HCT116 (cell line): ENCODE measurements at regions not wholly inside any gene's neighbourhood (a gene's known extent, or its start where the extent isn't known, plus 50 kb on each side); places are given as distances from the start of the nearest gene placed in this dataset.

ENCODE experiments used
- ATAC-seq: fragments of 200-7000 bp; cut with Tn5 transposase; 2 replicates; pipeline ENCODE4 v1.9.1; 2020; ENCODE audit warnings: mild to moderate bottlenecking, moderate library complexity
- BruUV-seq: library from RNA; stranded (reverse); fragments of 400-500 nt; replicated peaks from 2 replicates; lab custom pipeline; 2021; lab: Mats Ljungman, UMichigan
- CTCF ChIA-PET: fragments of 300-600 bp; sonication (Branson Sonifier 250); formaldehyde crosslinking; loops from one replicate; lab custom pipeline; 2021; ENCODE audit warnings: antibody characterized with exemption; lab: Charles Lee
- POLR2A ChIA-PET: fragments of 300-600, 350-600 bp; sonication (Branson Sonifier 250); formaldehyde crosslinking; loops from one replicate; lab custom pipeline; 2021; ENCODE audit warnings: antibody characterized with exemption; lab: Charles Lee
- RAD21 ChIA-PET, 2 experiments: fragments of 300-600 bp; sonication (Branson Sonifier 250); formaldehyde crosslinking; loops; one replicate each; lab custom pipeline; 2023; ENCODE audit warnings: low total read pairs in 2 of 2; ENCODE audit not compliant: uncharacterized antibody in 2 of 2, unreplicated experiment in 2 of 2, low non-redundant PET in 1 of 2; lab: Charles Lee
- DNase-seq: peaks from one replicate; pipeline ENCODE4 v3.0.0-alpha.2; 2010; ENCODE audit warnings: low read depth, low spot score
- H2AFZ ChIP-seq: fragments of 200-600 bp; shearing (Covaris generic), sonication (generic); 2 replicates; pipeline ENCODE4 v1.6.1; 2017; ENCODE audit warnings: low read depth, mixed run types, mixed read lengths, antibody characterized with exemption, low read length; ENCODE audit not compliant: poor library complexity, severe bottlenecking
- H3K27ac ChIP-seq: 2 replicates; pipeline ENCODE4 v1.5.1; 2012; ENCODE audit warnings: low read depth, low read length
- H3K27me3 ChIP-seq: fragments of 200-600 bp; sonication (generic); 2 replicates; pipeline ENCODE4 v1.6.1; 2016; ENCODE audit warnings: mixed run types, low read length, mixed read lengths; ENCODE audit not compliant: insufficient read depth
- H3K36me3 ChIP-seq, 2 experiments: fragments of 200-500 bp in 1 of 2; fragments of 200-600 bp in 1 of 2; sonication (Bioruptor generic) in 1 of 2; sonication (generic) in 1 of 2; 2 replicates each; pipeline versions ENCODE4 v1.5.1 to v1.6.1; 2014 to 2016; ENCODE audit warnings: low read length in 2 of 2, inconsistent platforms in 1 of 2, mixed read lengths in 1 of 2, mixed run types in 1 of 2; ENCODE audit not compliant: insufficient read depth in 2 of 2, control insufficient read depth in 1 of 2
- H3K4me1 ChIP-seq, 2 experiments: fragments of 200-600 bp in 1 of 2; sonication (generic) in 1 of 2; 2 replicates each; pipeline versions ENCODE4 v1.5.1 to v1.6.1; 2012 to 2017; ENCODE audit warnings: low read length in 2 of 2, inconsistent platforms in 1 of 2, mild to moderate bottlenecking in 1 of 2, mixed read lengths in 1 of 2, mixed run types in 1 of 2, moderate library complexity in 1 of 2; ENCODE audit not compliant: insufficient read depth in 2 of 2, control insufficient read depth in 1 of 2
- H3K4me2 ChIP-seq: fragments of 200-600 bp; sonication (generic); 2 replicates; pipeline ENCODE4 v1.6.1; 2017; ENCODE audit warnings: mixed run types, low read length, mixed read lengths
- H3K4me3 ChIP-seq, 2 experiments: fragments of 200-600 bp in 1 of 2; sonication (generic) in 1 of 2; replicated peaks in 1 of 2; 2 replicates each; pipeline ENCODE4 v1.5.1; 2011 to 2016; ENCODE audit warnings: low read length in 2 of 2, control low read depth in 1 of 2, low read depth in 1 of 2, mild to moderate bottlenecking in 1 of 2, mixed read lengths in 1 of 2, mixed run types in 1 of 2
- H3K79me2 ChIP-seq: fragments of 200-600 bp; sonication (generic); 2 replicates; pipeline ENCODE4 v1.6.1; 2017; ENCODE audit warnings: mild to moderate bottlenecking, mixed run types, low read length, moderate library complexity, mixed read lengths; ENCODE audit not compliant: insufficient read depth
- H3K9ac ChIP-seq: fragments of 200-600 bp; sonication (generic); 2 replicates; pipeline ENCODE4 v1.6.1; 2016; ENCODE audit warnings: low read length, mixed read lengths
- H3K9me2 ChIP-seq: fragments of 200-600 bp; sonication (generic), shearing (Covaris generic); 2 replicates; pipeline ENCODE4 v1.6.1; 2017; ENCODE audit warnings: mixed run types, mild to moderate bottlenecking, moderate library complexity; ENCODE audit not compliant: insufficient read depth
- H3K9me3 ChIP-seq, 2 experiments: fragments of 200-500 bp in 1 of 2; fragments of 200-600 bp in 1 of 2; sonication (Bioruptor generic) in 1 of 2; sonication (generic) in 1 of 2; 2 replicates each; pipeline ENCODE4 v1.6.1; 2014 to 2017; ENCODE audit warnings: low read length in 2 of 2, mixed read lengths in 2 of 2, inconsistent platforms in 1 of 2, low read depth in 1 of 2, mild to moderate bottlenecking in 1 of 2, mixed run types in 1 of 2, moderate library complexity in 1 of 2; ENCODE audit not compliant: control insufficient read depth in 1 of 2, insufficient read depth in 1 of 2
- H4K20me1 ChIP-seq: fragments of 200-600 bp; sonication (generic), shearing (Covaris generic); 2 replicates; pipeline ENCODE4 v1.6.1; 2017; ENCODE audit warnings: mixed run types, mild to moderate bottlenecking, moderate library complexity; ENCODE audit not compliant: insufficient read depth
- CBX3 ChIP-seq: IDR thresholded peaks from 2 replicates; pipeline ENCODE4 v1.6.1; 2012; ENCODE audit warnings: low read depth
- EZH2 ChIP-seq: fragments of 200-600 bp; sonication (generic); IDR thresholded peaks from 2 replicates; pipeline ENCODE4 v1.6.1; 2017; ENCODE audit warnings: antibody characterized with exemption, mixed run types
- FOSL1 ChIP-seq: IDR thresholded peaks from 2 replicates; pipeline ENCODE4 v1.6.1; 2012; ENCODE audit warnings: low read depth
- JUND ChIP-seq: IDR thresholded peaks from 2 replicates; pipeline ENCODE4 v1.6.1; 2012
- POLR2A ChIP-seq: IDR thresholded peaks from 2 replicates; pipeline ENCODE4 v1.7.0; 2011; ENCODE audit warnings: borderline replicate concordance; ENCODE audit not compliant: insufficient read depth, insufficient read length; ENCODE audit errors: extremely low read depth
- POLR2AphosphoS5 ChIP-seq: IDR thresholded peaks from 2 replicates; pipeline ENCODE4 v1.6.1; 2011; ENCODE audit warnings: mild to moderate bottlenecking, low read depth, low read length, moderate library complexity
- SIN3A ChIP-seq: IDR thresholded peaks from 2 replicates; pipeline ENCODE4 v1.6.1; 2012; ENCODE audit warnings: low read depth
- SP1 ChIP-seq: IDR thresholded peaks from 2 replicates; pipeline ENCODE4 v1.6.1; 2012; ENCODE audit warnings: low read depth
- TCF7L2 ChIP-seq: IDR thresholded peaks from 2 replicates; pipeline ENCODE4 v1.7.0; 2011; ENCODE audit warnings: borderline replicate concordance, inconsistent platforms; ENCODE audit not compliant: insufficient read depth, insufficient read length; ENCODE audit errors: extremely low read depth
- YY1 ChIP-seq: IDR thresholded peaks from 2 replicates; pipeline ENCODE4 v1.6.1; 2011; ENCODE audit warnings: low read length, low read depth, moderate library complexity, mild to moderate bottlenecking; ENCODE audit not compliant: insufficient replicate concordance; ENCODE audit errors: extremely low read depth
- ZFX ChIP-seq: fragments of 450-650 bp; IDR thresholded peaks from 2 replicates; pipeline ENCODE4 v1.6.1; 2017
- ZNF274 ChIP-seq: fragments of 200-500 bp; sonication (Bioruptor generic); IDR thresholded peaks from 2 replicates; pipeline ENCODE4 v1.6.1; 2014; ENCODE audit warnings: mild to moderate bottlenecking, low read depth, low read length, inconsistent platforms
- intact Hi-C: fragments of 100-400 bp; cut with micrococcal nuclease; formaldehyde crosslinking; loops from 2 replicates; pipeline ENCODE4 v1.10.0; 2022
- TF ChIP-seq, protein P1 (sequence below): IDR thresholded peaks from 2 replicates; pipeline ENCODE4 v1.6.1; 2012
- TF ChIP-seq, protein P2 (sequence below): IDR thresholded peaks from 2 replicates; pipeline ENCODE4 v1.6.1; 2012; ENCODE audit warnings: low read depth
- TF ChIP-seq, protein P3 (sequence below), 3 experiments: fragments of 200-600 bp in 1 of 3; sonication (generic) in 1 of 3; IDR thresholded peaks in 2 of 3; conservative IDR thresholded peaks in 1 of 3; 2 replicates each; pipeline ENCODE4 v1.5.1; 2012 to 2017; ENCODE audit warnings: low read depth in 2 of 3, low read length in 2 of 3, antibody characterized with exemption in 1 of 3, borderline replicate concordance in 1 of 3, control low read depth in 1 of 3, mild to moderate bottlenecking in 1 of 3, mixed read lengths in 1 of 3, mixed run types in 1 of 3, moderate library complexity in 1 of 3; ENCODE audit not compliant: insufficient read depth in 1 of 3

DNA sequence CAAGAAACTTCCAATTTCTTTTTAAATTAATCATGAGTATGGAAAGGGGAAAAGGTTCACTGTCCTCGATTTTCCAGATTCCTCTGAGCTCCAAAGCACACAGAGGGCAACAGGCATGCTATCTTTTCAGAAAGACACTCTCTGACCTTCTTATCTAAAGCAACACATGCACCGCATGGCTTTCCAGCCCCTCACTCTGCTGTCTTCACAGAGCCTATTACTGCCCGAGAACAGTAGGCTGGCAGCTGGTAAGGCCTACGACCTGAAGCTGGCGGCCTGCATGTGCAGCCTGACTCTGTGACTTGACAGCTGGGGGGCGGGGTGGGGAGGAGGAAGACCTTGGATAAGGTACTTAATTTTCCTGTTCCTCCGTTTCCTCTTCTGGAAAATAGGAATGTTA lies 86.3 kb downstream of the ELOVL4 start:
- H3K4me2 ChIP-seq = no peak overlapping the region
- ChIA-PET CTCF (interaction anchor here (2.4 kb wide), 1 partner anchor 9 kb away, joined by 6 read pairs; no protein-coding TSS in a partner anchor), RAD21 (no interaction called here)

DNA sequence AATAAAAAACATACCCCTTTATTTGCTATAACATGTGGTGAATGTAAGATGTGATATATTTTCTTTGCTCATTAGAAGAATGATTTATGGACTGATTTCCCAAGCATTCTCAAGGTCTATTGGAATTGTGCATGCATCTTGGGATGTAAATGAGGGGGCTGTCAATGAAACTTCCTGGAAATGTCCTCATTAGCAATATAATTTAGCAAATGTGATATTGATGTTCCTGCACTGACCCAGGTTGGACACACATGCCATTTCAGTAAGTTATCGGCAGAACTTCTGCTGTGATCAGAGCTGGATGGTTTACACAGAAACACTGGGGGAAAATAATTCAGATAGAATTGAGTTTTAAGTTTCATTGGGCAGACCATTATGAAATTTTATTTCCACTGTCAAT lies 99.9 kb downstream of the ELOVL4 start:
- H3K4me2 ChIP-seq = no peak overlapping the region
- H3K36me3 ChIP-seq = no peaks in the 10 kb centered on the region
- DNase-seq (no peak), ATAC-seq (no peak)
- no peak overlapping the region for H3K9ac ChIP-seq
- no TSS peak for BruUV-seq
- no peak overlapping the region for H3K4me3 ChIP-seq
- ChIA-PET POLR2A (no interaction called here), CTCF (no interaction called here), RAD21 (no interaction called here)
- no peak overlapping the region for H3K27ac ChIP-seq
- H3K9me3 ChIP-seq = no peaks in the 10 kb centered on the region
- intact Hi-C loops = no loop called here
- H3K9me2 ChIP-seq = no peaks in the 10 kb centered on the region
- H3K27me3 ChIP-seq = no peaks in the 10 kb centered on the region
- no peak overlapping the region for H2AFZ ChIP-seq
- H3K4me1 ChIP-seq = no peaks in the 10 kb centered on the region
- no peaks in the 10 kb centered on the region for H4K20me1 ChIP-seq
- H3K79me2 ChIP-seq = no peaks in the 10 kb centered on the region
- TF ChIP-seq ZNF274 (no peak), POLR2AphosphoS5 (no peak), ZFX (no peak), FOSL1 (no peak), TCF7L2 (no peak), YY1 (no peak), SIN3A (no peak), JUND (no peak), POLR2A (no peak), EZH2 (no peak), SP1 (no peak), CBX3 (no peak)
- TF ChIP-seq, protein P1, sequence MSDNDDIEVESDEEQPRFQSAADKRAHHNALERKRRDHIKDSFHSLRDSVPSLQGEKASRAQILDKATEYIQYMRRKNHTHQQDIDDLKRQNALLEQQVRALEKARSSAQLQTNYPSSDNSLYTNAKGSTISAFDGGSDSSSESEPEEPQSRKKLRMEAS = no peak
- TF ChIP-seq, protein P2, sequence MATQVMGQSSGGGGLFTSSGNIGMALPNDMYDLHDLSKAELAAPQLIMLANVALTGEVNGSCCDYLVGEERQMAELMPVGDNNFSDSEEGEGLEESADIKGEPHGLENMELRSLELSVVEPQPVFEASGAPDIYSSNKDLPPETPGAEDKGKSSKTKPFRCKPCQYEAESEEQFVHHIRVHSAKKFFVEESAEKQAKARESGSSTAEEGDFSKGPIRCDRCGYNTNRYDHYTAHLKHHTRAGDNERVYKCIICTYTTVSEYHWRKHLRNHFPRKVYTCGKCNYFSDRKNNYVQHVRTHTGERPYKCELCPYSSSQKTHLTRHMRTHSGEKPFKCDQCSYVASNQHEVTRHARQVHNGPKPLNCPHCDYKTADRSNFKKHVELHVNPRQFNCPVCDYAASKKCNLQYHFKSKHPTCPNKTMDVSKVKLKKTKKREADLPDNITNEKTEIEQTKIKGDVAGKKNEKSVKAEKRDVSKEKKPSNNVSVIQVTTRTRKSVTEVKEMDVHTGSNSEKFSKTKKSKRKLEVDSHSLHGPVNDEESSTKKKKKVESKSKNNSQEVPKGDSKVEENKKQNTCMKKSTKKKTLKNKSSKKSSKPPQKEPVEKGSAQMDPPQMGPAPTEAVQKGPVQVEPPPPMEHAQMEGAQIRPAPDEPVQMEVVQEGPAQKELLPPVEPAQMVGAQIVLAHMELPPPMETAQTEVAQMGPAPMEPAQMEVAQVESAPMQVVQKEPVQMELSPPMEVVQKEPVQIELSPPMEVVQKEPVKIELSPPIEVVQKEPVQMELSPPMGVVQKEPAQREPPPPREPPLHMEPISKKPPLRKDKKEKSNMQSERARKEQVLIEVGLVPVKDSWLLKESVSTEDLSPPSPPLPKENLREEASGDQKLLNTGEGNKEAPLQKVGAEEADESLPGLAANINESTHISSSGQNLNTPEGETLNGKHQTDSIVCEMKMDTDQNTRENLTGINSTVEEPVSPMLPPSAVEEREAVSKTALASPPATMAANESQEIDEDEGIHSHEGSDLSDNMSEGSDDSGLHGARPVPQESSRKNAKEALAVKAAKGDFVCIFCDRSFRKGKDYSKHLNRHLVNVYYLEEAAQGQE = no peak

More for the DNA sequence above, 86.3 kb downstream of the ELOVL4 start:
- Histone ChIP-seq H3K4me1 (no peaks in the 10 kb centered on the region), H3K9me2 (no peaks in the 10 kb centered on the region), H3K79me2 (no peaks in the 10 kb centered on the region), H3K27ac (no peak overlapping the region), H3K9me3 (no peaks in the 10 kb centered on the region), H3K36me3 (no peaks in the 10 kb centered on the region), H3K4me3 (no peak overlapping the region), H3K9ac (no peak overlapping the region), H4K20me1 (no peaks in the 10 kb centered on the region), H3K27me3 (no peaks in the 10 kb centered on the region), H2AFZ (no peak overlapping the region)
- BruUV-seq = no TSS peak
- intact Hi-C loops = loop anchor here (10.0 kb wide), 1 partner anchor 626 kb away; the partner anchor contains the start of gene HMGN3
- ATAC-seq (no peak), DNase-seq (no peak)
- POLR2A ChIA-PET = no interaction called here
- TF ChIP-seq, protein P3, sequence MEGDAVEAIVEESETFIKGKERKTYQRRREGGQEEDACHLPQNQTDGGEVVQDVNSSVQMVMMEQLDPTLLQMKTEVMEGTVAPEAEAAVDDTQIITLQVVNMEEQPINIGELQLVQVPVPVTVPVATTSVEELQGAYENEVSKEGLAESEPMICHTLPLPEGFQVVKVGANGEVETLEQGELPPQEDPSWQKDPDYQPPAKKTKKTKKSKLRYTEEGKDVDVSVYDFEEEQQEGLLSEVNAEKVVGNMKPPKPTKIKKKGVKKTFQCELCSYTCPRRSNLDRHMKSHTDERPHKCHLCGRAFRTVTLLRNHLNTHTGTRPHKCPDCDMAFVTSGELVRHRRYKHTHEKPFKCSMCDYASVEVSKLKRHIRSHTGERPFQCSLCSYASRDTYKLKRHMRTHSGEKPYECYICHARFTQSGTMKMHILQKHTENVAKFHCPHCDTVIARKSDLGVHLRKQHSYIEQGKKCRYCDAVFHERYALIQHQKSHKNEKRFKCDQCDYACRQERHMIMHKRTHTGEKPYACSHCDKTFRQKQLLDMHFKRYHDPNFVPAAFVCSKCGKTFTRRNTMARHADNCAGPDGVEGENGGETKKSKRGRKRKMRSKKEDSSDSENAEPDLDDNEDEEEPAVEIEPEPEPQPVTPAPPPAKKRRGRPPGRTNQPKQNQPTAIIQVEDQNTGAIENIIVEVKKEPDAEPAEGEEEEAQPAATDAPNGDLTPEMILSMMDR (IDR thresholded peaks at IDR 0.05 in 2 of 3, conservative IDR thresholded peaks at IDR 0.05 in 1 of 3; ENCODE audit: borderline replicate concordance in 1 of 3, insufficient read depth in 1 of 3, low read depth in 2 of 3, low read length in 2 of 3) = no peak
- no peak for TF ChIP-seq EZH2
- TF ChIP-seq CBX3 = no peak
